GM18498 (cell line): ENCODE measurements at regions not wholly inside any gene's neighbourhood (a gene's known extent, or its start where the extent isn't known, plus 50 kb on each side); places are given as distances from the start of the nearest gene placed in this dataset.

Experiments used
- ATAC-seq: cut with Tn5 transposase; IDR thresholded peaks from one replicate; pipeline ENCODE4 v1.9.1; 2021; ENCODE audit warnings: mild to moderate bottlenecking, moderate library complexity; ENCODE audit not compliant: unreplicated experiment

DNA sequence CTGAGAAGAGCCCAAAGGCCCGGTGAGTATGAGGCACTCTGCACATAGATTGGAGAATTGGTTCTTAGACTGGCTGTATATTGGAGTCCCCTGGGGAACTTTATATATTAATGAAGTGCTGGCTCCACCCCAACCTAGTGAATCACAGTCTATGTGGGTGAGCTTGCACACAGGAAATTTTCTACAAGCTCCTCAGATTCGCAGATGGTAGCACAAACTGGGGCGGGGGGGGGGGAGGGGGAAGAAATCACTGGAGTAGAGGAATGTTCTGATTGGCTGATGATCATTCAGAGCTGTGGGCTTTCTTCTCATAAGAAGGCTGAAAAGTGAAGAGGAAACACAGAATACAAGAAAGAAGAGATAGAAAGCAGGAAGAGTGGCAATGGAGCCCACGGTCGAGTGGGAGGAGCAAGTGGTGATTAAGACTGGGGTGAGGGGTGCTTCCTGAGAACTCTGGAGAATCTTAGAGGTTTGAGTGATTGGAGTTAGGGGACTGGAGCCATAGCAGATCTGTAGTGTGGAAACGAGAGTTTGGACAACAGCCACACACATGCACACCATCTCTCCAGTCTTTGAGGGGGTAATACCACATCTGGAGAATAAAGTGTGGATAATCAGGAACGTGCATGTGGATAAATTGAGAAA lies 465.9 kb upstream of the DAB1 start:
- ATAC-seq = no peak

DNA sequence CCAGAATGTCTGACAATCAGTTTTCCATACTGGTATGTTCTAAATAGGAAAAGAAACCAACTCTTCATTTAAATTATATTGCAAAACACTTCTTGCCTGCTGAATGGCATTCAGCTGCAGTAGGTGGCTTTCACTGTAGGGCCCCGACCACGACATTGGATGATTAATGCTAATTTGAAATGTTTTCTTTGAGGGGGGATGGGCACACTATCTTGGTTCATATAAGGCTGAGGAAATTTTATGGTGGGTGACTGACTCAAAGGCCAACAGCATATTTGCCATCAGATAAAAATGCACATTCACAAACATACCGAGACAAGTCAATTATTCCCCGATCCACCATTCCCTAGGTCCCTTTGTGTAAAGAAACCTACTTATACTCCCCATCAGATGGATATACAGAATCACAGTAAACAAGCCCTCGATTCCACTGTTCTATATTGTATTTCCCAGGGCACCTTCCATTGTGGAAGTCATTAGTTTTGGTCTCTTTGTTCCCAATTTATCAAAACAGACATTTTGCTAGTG lies 464.2 kb upstream of the DAB1 start:
- no peak for ATAC-seq

DNA sequence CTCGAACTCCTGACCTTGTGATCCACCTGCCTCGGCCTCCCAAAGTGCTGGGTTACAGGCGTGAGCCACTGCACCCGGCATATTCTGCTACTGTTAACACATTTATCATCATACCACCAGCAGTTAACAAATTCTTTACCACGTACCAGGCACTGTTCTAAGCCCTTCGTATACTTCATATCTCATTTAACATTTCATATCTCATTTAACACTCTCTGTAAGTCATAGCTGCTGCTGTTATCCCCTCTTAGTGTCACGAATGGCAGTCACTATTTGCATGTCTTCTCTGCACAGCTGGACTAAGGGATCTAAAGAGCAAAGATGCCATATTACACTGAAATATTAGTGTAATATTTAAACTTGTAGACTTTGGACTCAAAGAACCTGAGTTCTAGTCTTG lies 462.5 kb upstream of the DAB1 start:
- ATAC-seq = no peak

DNA sequence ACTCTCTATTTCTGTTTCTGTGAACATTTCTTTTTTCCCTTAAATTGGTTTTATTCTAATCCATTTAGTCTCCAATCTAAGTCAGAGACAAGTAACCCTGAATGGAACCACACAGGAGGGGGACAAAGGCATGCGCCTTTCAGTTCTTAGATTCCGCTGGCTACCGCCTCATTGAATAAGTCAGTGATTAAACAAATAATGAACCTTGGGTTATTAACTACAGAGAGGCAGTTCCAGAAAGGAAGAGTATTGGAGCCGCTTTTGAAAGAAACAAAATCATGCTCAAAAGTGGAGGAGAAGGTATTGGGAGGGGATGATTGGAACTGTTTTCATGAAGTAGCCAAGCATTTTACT lies 459.8 kb upstream of the DAB1 start:
- ATAC-seq = no peak

DNA sequence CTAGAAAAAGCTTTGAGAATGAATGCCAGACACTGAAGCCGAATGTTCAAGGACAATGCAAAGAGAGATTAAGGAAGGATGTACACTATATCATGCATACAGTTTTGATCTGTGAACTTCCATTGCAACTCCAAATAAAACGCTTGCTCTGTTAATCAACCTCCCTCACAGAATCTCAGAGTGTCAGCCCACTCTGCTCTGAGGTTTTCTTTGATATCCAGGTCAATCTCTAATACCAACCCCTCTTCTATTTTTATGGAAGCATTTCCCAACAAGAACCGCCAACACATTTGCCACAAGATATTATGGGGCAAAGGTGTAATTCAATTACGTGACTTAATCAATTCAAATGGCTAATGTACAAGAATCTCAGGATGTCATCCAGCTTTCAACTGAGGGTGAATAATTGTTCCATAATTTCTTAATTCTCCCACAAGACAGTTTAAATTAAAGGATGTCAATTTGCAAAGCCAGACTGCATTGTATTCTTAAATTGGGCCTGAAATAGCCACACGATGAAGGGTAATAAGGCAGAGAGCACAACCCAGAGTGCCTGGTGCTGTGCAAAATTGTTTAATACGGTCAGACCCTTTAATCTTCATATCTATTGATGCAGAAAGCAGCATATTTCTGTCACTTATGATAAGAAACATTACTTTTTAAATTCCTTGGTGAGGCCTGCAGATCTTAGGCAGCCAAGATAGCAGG lies 459.2 kb upstream of the DAB1 start:
- ATAC-seq = no peak

DNA sequence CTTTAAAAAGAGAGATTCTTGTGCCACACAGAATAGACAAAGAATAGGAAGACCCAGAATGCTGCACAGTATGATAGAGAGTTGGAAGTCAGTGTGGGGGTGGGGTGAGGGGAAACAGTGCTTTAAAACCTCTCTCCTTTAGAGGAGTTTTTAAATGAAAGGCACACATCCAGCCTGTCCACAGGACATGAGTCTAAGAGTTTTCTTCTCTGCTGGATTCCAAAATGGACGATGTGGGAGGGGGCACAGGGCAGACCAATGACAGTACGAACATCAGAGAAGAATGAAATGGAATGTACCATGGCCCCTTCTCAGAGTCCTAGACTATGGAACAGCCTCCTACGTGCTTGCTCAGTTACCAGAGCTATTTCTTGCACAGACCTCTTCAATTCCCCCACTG lies 458.2 kb upstream of the DAB1 start:
- no peak for ATAC-seq

DNA sequence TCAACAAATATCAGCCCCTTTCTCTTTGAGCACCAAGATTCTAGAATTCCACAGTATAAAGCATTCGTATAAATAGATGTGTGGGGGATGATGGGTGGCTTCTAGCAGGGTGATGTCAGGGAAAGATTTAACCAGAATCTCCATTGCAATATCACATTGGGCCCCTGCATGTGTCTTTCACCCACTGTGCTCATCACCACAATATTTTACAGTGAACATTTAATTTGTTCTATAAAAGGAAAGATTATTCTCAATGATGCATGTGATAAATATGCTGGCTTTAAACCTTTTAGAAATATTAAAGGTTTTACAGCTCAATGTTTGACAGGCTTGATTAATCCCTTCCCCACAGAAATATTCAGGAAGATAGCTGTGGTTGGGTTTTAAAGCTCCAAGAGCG lies 457.8 kb upstream of the DAB1 start:
- ATAC-seq = no peak

DNA sequence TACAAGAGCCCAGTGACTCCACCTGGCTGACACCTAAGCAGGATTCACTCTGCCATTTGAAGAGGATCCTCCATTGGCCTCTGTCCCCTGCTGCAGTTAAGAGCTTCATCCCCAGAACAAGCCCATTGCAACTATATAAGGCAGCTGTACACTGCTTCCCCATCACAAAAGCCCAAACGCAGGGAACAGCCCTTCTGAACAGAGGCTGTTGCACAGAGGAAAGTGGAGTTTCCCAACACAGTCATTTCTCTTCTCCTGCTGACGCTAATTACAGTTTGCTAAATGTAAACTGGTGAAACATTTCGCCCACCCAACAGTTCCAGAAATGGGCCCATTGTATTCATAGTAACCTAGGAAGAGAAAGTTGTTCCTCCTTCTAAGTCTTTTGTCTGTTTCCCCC lies 455.8 kb upstream of the DAB1 start:
- ATAC-seq = no peak

DNA sequence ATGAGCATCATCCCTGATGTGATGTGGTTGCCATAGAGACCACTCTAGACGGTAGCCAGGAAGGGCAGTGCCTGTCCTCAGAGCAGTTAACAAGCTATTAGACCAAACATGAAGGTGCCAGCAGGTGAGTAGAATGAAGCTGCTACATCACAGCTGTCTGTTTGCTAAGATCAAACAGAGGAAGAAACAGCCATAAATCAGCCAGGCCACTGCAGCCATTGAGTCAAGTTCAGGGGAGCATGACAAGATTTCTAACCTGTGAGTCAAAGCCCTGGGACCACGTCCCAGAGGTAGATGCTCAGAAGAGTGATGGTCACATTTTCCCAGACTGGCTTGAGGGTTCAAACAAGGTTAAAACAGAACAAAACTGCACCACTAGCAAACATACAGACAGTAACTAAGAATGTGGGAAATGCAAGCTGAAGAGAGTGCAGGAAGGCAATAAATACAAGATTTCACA lies 450.6 kb upstream of the DAB1 start:
- no peak for ATAC-seq

DNA sequence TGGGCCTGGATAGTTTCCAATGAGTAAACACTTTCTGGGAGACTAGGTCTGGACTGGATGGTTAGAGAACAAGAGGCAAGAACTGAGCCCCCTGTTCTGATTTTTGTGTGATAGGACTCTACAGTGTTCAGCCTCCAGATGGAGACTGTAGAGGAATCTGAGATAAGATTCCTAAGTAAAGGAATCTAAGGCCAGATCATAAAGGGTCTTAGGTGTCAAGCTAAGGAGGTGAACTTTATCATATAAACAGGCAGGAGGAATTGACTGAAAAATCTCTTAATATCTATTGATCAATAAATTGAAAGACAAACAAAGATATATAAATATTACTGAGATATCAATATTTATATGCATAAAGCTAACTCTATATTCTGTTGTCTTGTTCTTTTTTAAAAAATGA lies 449.1 kb upstream of the DAB1 start:
- no peak for ATAC-seq

DNA sequence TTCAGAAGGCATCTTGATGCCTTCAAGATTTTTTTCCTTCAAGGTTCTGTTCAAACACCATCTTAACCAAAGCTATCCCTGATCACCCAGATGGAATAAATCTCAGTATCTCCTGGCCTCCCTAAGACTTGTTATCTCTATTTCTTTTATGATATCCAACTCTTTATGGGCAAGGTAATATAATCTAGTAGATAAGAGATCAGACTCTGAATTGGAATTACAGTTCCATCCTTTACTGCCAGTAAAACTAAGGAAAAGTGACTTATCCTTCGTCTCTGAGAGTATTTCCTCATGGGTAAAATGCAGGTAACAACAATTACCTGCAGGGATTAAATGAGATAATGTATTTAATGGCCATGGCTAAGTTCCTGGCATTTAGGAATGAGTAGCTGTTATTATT lies 445.0 kb upstream of the DAB1 start:
- ATAC-seq = no peak

DNA sequence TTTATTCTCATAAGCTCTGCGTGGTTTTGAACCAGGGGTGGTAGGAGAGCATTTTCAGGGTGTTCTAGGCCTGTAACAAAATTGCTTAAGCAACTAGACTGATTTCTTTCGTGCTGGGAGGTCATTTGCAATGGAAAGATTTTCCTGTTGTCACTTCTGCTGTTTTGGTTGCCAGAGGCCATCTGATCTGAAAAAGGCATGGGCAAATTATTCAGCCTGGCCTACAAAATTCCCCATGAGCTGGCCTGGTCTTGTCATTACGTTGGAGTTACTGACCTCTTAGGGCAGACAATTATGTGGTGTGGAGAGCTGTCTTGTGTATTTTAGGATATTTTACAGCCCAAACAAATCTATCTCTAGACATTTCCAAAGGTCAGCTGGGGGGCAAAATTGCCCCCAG lies 444.4 kb upstream of the DAB1 start:
- no peak for ATAC-seq

DNA sequence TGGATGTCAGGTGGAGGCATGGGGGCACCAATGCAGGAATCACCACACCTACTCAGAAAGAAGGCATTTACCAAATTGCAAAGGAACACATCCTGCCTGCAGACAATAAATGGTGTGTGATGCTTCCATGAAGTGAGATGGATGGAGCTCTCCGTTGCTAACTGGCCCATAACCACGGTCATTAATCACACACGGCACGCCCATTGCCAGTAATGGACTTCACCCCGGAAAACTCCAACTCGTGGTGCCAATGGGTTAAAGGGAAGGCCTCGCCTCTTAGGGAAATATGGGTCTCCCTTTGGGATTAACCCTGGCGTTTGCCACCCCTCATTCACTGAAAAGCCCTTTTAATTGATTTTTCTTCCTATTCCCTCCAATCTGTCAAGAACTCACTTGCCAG lies 443.1 kb upstream of the DAB1 start:
- no peak for ATAC-seq

DNA sequence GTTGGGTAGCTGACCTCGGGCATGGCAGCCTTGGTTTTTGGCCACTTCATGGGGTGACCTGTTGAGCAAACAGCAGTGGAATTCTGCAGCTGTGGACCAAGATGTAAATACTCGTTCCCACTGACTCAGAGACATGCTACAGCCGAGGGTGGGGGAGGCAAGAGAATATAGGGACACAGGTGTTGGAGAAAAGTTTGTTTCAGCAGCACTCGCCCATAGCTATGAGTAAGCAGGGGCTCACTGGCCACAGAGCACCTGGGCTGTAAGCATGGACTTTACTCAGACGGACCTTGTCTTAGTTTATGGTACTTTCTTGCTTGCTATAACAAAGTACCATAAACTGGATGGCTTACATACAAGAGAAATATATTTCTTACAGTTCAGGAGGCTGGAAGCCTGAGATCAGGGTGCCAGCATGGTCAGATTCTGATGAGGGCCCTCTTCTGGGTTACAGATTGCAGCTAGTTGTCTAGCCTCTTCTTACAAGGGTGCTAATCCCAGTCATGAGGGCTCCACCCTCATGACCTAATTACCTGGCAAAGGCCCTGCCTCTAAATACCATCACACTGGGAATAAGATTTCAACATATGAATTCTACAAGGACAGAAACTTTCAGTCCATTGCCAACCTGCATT lies 437.2 kb upstream of the DAB1 start:
- ATAC-seq = no peak

DNA sequence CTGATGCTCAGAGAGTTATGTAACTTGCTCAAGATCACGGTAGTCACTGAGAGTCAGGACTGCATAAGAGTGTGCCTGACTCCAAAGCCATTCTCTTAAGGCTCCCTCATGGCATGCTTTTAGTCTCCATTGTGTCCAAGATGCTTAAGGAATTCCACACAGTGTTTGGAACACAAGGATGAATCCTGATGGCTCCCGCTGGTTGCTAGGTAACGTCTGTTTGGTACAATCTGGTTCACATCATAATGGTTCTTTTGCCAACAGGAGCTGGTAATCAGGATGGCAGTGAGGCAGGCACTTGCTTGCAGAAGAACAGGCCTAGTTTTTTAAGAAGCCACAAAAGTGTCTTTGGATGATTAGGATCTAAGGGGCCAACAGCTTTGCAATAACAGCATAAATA lies 436.5 kb upstream of the DAB1 start:
- ATAC-seq = no peak

DNA sequence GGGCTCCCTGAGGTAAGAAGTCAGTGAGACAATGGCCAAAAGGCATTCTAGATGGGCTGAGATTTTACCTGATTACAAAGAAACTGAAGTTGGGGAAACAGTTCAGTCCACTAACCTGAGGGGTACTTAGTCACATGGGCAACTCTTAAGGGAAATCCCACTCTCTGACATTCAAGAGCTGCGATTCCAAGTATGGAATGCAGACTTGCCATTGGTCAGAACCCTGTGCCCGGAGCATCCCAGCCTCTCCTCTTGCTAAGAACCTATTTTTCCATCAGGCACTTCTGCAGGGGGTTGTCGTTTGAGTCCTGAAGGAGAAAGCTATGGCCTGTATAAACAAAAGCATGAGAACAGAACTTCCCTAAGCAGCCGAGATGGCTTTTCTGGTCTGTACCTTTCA lies 434.9 kb upstream of the DAB1 start:
- no peak for ATAC-seq

DNA sequence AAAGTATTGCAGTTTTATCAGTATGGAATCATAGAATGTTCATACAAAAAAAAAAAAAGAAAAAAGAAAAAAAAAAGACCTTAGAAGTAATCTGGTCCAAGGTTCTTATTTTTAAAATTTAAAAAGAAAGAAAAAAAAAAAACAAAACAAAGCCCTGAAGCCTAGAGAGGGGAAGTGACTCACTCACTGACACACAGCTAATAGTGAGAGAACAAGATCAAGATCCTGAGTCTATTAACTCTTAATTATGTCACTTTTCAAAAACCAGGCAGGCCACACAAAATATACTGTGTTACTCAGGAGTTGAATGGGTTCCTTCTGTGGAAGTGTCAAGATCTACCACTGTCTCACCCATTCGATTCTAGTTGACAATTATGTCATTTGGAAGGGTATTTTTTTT lies 433.9 kb upstream of the DAB1 start:
- ATAC-seq = no peak

DNA sequence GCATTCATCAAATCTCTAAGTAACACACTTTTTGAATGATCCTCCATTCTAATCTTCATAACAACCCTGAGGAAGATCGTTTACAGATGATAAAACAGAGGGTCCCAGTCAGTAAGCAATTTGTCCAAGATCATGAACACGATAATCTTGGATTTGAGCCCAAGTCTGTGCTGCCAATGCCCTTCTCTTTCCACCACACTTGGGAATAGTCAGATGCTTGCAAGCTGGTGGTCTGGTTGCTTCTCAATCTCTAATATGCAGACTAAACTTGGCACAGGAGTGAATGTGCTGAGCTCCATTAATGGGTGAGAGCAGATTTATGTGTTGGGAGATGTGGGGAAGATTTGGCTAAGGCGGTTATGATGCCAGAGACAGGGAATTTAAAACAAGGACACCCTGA lies 430.6 kb upstream of the DAB1 start:
- no peak for ATAC-seq

DNA sequence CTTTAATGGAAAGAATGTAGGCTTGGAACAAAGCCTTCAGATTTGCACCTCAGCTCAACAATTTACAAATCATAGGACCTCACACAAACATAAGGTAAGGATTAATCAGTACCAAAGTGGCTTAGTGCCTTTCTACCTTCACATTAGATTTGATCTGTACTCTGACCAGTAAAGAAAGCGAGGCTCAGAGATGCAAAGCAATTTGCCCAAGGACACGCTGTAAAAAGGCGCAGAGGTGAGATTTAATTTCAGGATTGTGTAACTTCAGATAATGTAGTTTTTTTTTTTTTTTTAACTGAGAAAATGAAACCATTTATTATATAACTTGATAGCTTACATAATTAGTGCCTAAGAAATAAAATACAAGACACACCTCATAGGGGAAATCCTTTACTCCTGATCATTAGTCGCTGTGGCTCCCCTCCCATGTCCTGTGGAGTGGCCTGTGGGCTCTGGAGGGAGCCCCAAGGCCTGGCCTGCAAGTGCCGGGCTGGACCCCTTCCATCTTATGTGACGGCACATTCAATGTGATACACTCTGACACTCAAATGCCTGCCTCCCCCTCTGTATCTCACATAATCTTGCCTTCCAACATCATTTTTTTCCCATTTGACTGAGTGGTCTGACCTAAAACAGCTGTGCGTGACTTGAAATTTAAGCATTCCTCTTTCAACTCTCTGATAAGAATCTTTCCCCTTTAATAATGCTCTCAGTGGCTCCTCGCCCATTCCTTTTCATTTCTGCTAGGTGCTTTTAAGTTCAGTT lies 426.5 kb upstream of the DAB1 start:
- ATAC-seq = no peak

DNA sequence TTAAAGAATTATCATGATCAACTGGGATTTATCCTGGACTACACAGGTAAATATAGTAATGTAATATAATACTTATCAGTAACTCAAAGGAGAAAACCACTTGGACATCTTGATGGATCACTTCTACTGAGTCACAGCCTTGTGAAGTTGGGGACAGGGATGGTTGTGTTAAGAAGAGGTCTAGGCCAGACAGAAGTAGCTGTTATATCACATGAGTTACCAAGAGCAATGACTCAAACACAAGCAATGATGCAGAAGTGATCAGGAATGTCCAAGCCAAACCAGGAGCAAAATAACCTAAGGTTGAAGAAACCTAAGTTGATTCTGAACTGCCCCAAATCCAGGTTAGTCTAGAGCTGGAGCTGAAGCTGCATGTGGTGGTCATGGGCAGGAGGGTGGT lies 424.5 kb upstream of the DAB1 start:
- no peak for ATAC-seq

DNA sequence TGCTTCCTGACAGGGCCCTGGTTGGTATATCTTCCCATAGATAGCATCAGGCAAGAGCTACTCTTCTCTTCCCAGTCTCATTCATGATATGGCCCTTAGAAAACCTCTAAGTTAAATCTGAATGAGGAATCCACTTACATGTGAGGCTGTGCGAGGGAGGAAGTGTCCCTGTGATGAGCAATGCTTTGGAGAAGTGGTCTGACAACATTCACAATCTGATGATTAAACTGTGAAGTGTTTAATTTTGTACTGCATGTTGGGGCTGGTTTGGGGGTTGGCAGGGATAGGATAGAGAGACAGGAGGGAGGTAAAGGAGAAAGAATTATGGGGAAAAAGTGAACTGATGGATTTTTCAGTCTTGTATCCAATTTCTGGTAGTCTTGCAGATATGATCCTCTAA lies 421.2 kb upstream of the DAB1 start:
- ATAC-seq = no peak
